NT2/D1 (cell line): ENCODE measurements at regions not wholly inside any gene's neighbourhood (a gene's known extent, or its start where the extent isn't known, plus 50 kb on each side); places are given as distances from the start of the nearest gene placed in this dataset.

Source experiments
- SUZ12 ChIP-seq: IDR thresholded peaks from 2 replicates; pipeline ENCODE4 v1.6.1; 2011; ENCODE audit not compliant: insufficient read length, insufficient read depth; ENCODE audit errors: extremely low read depth
- YY1 ChIP-seq: IDR thresholded peaks from 2 replicates; pipeline ENCODE4 v1.6.1; 2011; ENCODE audit not compliant: insufficient read length, insufficient read depth
- ZNF274 ChIP-seq: IDR thresholded peaks from 2 replicates; pipeline ENCODE4 v1.6.1; 2011; ENCODE audit warnings: mild to moderate bottlenecking, low read depth, low read length

DNA sequence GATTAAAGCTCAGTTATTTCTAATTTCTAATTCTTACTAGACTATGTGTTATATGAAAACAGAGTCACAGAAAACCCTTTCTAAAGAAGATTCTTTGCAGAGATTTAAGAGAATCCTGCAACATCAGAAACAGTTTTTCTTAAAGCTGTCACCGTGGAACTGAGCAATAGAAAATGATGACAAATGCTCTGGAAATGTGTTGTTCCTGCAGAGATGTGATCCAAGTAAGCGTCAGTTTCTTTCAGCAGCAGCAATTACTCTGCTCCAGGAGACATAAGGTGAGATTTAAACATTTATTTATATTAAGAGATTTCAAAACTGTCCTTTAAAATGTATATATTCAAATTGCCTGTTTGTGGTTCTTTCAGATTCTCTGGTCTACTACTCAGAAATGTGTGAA lies 350.5 kb upstream of the NETO1 start:
- TF ChIP-seq SUZ12 (no peak), ZNF274 (no peak), YY1 (no peak)
